ENCODE measurements at regions not wholly inside any gene's neighbourhood (a gene's known extent, or its start where the extent isn't known, plus 50 kb on each side); places are given as distances from the start of the nearest gene placed in this dataset.

DNA sequence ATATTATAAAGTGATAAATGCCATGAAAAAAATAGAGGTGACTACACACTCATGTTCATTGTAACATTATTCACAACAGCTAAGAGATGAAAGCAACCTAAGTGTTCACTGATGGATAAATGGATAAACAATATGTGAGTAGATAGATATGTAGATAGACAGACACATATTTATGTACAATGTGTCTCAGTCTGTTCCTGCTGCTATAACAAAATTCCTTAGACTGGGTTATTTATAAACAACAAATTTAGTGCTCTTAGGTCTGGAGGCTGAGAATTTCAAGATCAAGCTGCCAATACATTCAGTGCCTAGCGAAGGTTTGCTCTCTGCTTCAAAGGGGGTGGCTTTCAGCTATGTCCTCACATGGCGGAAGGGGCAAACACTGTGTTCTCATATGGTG, 312.5 kb downstream of the ZNF621 start:
- POLR2A ChIA-PET = no interaction called here

DNA sequence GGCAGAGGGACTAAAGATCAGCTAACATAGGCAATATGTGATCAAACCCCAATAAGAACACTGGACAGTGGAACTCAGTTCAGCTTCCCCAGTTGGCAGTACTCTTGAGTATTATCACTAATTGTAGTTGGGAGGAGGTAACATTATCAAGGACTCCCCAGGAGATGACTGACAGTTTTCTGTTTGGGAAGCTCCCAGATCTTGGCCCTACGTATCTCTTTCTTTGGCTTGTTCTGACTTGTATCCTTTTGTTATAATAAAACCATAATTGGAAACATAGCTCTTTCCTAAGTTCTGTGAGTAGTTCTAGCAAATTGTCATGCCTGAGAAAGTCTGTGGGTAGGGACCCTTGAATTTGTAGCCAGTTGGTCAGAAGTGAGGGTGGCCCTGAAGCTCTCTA, 316.4 kb downstream of the ZNF621 start:
- DNase-seq (ENCODE audit: low read depth, low spot score) (no peak), ATAC-seq (no peak)
- in situ Hi-C loops (cut with HindIII; ENCODE audit: low pct_unique_long_range_greater_than_20kb, low sequenced_read_pairs) (no loop called here), intact Hi-C loops (cut with micrococcal nuclease; ENCODE audit: unreplicated experiment) (no loop called here)
- ChIA-PET POLR2A (no interaction called here), CTCF (no interaction called here)
- H3K27ac ChIP-seq (ENCODE audit: low read length) = no peak overlapping the region
- H3K9me3 ChIP-seq (ENCODE audit: control insufficient read depth, insufficient read depth, low read depth, low read length) = no peaks in the 10 kb centered on the region
- H3K4me1 ChIP-seq (ENCODE audit: control insufficient read depth, insufficient read depth, low read length) = no peaks in the 10 kb centered on the region
- BruUV-seq (replicated peaks) = no TSS peak
- H3K4me3 ChIP-seq (ENCODE audit: low read depth in 2 of 2, low read length in 2 of 2) = no peak overlapping the region
- TF ChIP-seq, protein P1, sequence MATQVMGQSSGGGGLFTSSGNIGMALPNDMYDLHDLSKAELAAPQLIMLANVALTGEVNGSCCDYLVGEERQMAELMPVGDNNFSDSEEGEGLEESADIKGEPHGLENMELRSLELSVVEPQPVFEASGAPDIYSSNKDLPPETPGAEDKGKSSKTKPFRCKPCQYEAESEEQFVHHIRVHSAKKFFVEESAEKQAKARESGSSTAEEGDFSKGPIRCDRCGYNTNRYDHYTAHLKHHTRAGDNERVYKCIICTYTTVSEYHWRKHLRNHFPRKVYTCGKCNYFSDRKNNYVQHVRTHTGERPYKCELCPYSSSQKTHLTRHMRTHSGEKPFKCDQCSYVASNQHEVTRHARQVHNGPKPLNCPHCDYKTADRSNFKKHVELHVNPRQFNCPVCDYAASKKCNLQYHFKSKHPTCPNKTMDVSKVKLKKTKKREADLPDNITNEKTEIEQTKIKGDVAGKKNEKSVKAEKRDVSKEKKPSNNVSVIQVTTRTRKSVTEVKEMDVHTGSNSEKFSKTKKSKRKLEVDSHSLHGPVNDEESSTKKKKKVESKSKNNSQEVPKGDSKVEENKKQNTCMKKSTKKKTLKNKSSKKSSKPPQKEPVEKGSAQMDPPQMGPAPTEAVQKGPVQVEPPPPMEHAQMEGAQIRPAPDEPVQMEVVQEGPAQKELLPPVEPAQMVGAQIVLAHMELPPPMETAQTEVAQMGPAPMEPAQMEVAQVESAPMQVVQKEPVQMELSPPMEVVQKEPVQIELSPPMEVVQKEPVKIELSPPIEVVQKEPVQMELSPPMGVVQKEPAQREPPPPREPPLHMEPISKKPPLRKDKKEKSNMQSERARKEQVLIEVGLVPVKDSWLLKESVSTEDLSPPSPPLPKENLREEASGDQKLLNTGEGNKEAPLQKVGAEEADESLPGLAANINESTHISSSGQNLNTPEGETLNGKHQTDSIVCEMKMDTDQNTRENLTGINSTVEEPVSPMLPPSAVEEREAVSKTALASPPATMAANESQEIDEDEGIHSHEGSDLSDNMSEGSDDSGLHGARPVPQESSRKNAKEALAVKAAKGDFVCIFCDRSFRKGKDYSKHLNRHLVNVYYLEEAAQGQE (IDR thresholded peaks at IDR 0.05; ENCODE audit: insufficient read depth in 1 of 2, low read depth in 2 of 2, low read length in 1 of 2) = no peak
- TF ChIP-seq POLR2AphosphoS5 (IDR thresholded peaks at IDR 0.05; ENCODE audit: low read depth, low read length) (no peak), SIN3A (IDR thresholded peaks at IDR 0.05; ENCODE audit: borderline replicate concordance, insufficient read depth, low read depth, low read length) (no peak), TCF7L2 (IDR thresholded peaks at IDR 0.05; ENCODE audit: low read depth, low read length) (no peak)
- TF ChIP-seq, protein P2, sequence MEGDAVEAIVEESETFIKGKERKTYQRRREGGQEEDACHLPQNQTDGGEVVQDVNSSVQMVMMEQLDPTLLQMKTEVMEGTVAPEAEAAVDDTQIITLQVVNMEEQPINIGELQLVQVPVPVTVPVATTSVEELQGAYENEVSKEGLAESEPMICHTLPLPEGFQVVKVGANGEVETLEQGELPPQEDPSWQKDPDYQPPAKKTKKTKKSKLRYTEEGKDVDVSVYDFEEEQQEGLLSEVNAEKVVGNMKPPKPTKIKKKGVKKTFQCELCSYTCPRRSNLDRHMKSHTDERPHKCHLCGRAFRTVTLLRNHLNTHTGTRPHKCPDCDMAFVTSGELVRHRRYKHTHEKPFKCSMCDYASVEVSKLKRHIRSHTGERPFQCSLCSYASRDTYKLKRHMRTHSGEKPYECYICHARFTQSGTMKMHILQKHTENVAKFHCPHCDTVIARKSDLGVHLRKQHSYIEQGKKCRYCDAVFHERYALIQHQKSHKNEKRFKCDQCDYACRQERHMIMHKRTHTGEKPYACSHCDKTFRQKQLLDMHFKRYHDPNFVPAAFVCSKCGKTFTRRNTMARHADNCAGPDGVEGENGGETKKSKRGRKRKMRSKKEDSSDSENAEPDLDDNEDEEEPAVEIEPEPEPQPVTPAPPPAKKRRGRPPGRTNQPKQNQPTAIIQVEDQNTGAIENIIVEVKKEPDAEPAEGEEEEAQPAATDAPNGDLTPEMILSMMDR (IDR thresholded peaks at IDR 0.05) = no peak
- H3K27me3 ChIP-seq (ENCODE audit: control insufficient read depth, insufficient read depth, low read length) = no peaks in the 10 kb centered on the region
- no peaks in the 10 kb centered on the region for H3K36me3 ChIP-seq (ENCODE audit: control insufficient read depth, insufficient read depth, low read length)

More for the DNA sequence above, 312.5 kb downstream of the ZNF621 start:
- Histone ChIP-seq H3K27me3 (ENCODE audit: control insufficient read depth, insufficient read depth, low read length) (no peaks in the 10 kb centered on the region), H3K4me3 (ENCODE audit: low read depth in 2 of 2, low read length in 2 of 2) (no peak overlapping the region), H3K9me3 (ENCODE audit: control insufficient read depth, insufficient read depth, low read depth, low read length) (no peaks in the 10 kb centered on the region), H3K36me3 (ENCODE audit: control insufficient read depth, insufficient read depth, low read length) (no peaks in the 10 kb centered on the region), H3K27ac (ENCODE audit: low read length) (no peak overlapping the region), H3K4me1 (ENCODE audit: control insufficient read depth, insufficient read depth, low read length) (no peaks in the 10 kb centered on the region)
- CTCF ChIA-PET = no interaction called here
- in situ Hi-C loops (cut with HindIII; ENCODE audit: low pct_unique_long_range_greater_than_20kb, low sequenced_read_pairs) = no loop called here
- TF ChIP-seq TCF7L2 (IDR thresholded peaks at IDR 0.05; ENCODE audit: low read depth, low read length) (no peak), POLR2AphosphoS5 (IDR thresholded peaks at IDR 0.05; ENCODE audit: low read depth, low read length) (no peak), SIN3A (IDR thresholded peaks at IDR 0.05; ENCODE audit: borderline replicate concordance, insufficient read depth, low read depth, low read length) (no peak)
- TF ChIP-seq, protein P2 (IDR thresholded peaks at IDR 0.05) = no peak
- TF ChIP-seq, protein P1 (IDR thresholded peaks at IDR 0.05; ENCODE audit: insufficient read depth in 1 of 2, low read depth in 2 of 2, low read length in 1 of 2) = no peak
- ATAC-seq (no peak), DNase-seq (ENCODE audit: low read depth, low spot score) (no peak)
- no TSS peak for BruUV-seq (replicated peaks)
- intact Hi-C loops (cut with micrococcal nuclease; ENCODE audit: unreplicated experiment) = no loop called here
